ENCODE measurements at regions not wholly inside any gene's neighbourhood (a gene's known extent, or its start where the extent isn't known, plus 50 kb on each side); places are given as distances from the start of the nearest gene placed in this dataset.

DNA sequence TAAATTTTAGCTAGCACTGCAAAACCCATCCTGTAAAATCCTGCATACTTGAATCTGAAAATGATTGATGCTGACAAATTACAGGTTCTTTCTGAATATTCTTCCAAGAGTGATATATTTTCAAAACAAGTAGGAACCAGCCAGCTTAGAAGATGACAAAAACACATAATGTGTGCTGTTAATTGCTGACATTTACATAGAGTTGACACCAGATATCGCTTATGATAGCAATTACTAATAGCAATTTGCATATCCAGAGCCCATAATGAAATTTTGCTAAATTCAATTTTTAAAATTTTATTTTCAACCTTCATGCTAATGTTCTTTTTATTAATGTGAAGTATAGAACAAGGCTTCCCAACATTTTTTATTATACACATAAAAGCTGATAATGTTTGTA, 284.5 kb downstream of the SEC23A start:
- POLR2A ChIA-PET = no interaction called here
- TF ChIP-seq TARDBP (IDR thresholded peaks at IDR 0.05) (no peak), NFRKB (IDR thresholded peaks at IDR 0.05) (no peak), FOXM1 (IDR thresholded peaks at IDR 0.05; ENCODE audit: borderline replicate concordance) (no peak), ZNF384 (IDR thresholded peaks at IDR 0.05) (no peak), SP1 (IDR thresholded peaks at IDR 0.05) (no peak), FOXK2 (IDR thresholded peaks at IDR 0.05) (no peak), SUZ12 (IDR thresholded peaks at IDR 0.05) (no peak), FOXA1 (IDR thresholded peaks at IDR 0.05) (no peak), HDGF (IDR thresholded peaks at IDR 0.05; ENCODE audit: borderline replicate concordance) (no peak), ARNT (IDR thresholded peaks at IDR 0.05) (no peak), ELF4 (IDR thresholded peaks at IDR 0.05) (no peak)
- CTCF ChIA-PET = no interaction called here
- no peak for DNase-seq (ENCODE audit: extremely low spot score)

- CTCF ChIA-PET = interaction anchor here (0.6 kb wide), 1 partner anchor 11 kb away, joined by 3 read pairs; no protein-coding TSS in a partner anchor
- no peak for DNase-seq (ENCODE audit: extremely low spot score)
- TF ChIP-seq FOXM1 (IDR thresholded peaks at IDR 0.05; ENCODE audit: borderline replicate concordance) = no peak
- no peak for TF ChIP-seq CTBP1 (IDR thresholded peaks at IDR 0.05; ENCODE audit: borderline replicate concordance)
- no peak for TF ChIP-seq BHLHE40 (IDR thresholded peaks at IDR 0.05; ENCODE audit: borderline replicate concordance)
- TF ChIP-seq SP1 (IDR thresholded peaks at IDR 0.05) = no peak
- TF ChIP-seq NFRKB (IDR thresholded peaks at IDR 0.05) = no peak
- TF ChIP-seq HDGF (IDR thresholded peaks at IDR 0.05; ENCODE audit: borderline replicate concordance) = no peak
- TF ChIP-seq ELF4 (IDR thresholded peaks at IDR 0.05) = no peak
- TF ChIP-seq L3MBTL2 (conservative IDR thresholded peaks at IDR 0.05) = no peak
- no peak for TF ChIP-seq LEF1 (IDR thresholded peaks at IDR 0.05; ENCODE audit: borderline replicate concordance)
- no peak for TF ChIP-seq TARDBP (IDR thresholded peaks at IDR 0.05)
- no peak for TF ChIP-seq ARNT (IDR thresholded peaks at IDR 0.05)
- no peak for TF ChIP-seq ZNF384 (IDR thresholded peaks at IDR 0.05)
- TF ChIP-seq, protein P1, sequence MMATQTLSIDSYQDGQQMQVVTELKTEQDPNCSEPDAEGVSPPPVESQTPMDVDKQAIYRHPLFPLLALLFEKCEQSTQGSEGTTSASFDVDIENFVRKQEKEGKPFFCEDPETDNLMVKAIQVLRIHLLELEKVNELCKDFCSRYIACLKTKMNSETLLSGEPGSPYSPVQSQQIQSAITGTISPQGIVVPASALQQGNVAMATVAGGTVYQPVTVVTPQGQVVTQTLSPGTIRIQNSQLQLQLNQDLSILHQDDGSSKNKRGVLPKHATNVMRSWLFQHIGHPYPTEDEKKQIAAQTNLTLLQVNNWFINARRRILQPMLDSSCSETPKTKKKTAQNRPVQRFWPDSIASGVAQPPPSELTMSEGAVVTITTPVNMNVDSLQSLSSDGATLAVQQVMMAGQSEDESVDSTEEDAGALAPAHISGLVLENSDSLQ (IDR thresholded peaks at IDR 0.05) = no peak
- no peak for TF ChIP-seq FOXK2 (IDR thresholded peaks at IDR 0.05)
- no peak for TF ChIP-seq FOXA1 (IDR thresholded peaks at IDR 0.05)
- TF ChIP-seq SUZ12 (IDR thresholded peaks at IDR 0.05) = no peak
- POLR2A ChIA-PET = no interaction called here
Measured at GRCh38 chr14:38808734-38809455, 294.1 kb downstream of the SEC23A start.

- ChIA-PET CTCF (no interaction called here), POLR2A (no interaction called here)
- DNase-seq (ENCODE audit: extremely low spot score) = no peak
- TF ChIP-seq NFRKB (IDR thresholded peaks at IDR 0.05) (no peak), ELF4 (IDR thresholded peaks at IDR 0.05) (no peak)
Measured at GRCh38 chr14:38799671-38800070, 303.4 kb downstream of the SEC23A start.

GRCh38 chr14:38794677-38795076, 308.4 kb downstream of the SEC23A start:
- ChIA-PET POLR2A (no interaction called here), CTCF (no interaction called here)
- TF ChIP-seq BHLHE40 (IDR thresholded peaks at IDR 0.05; ENCODE audit: borderline replicate concordance) (no peak), TARDBP (IDR thresholded peaks at IDR 0.05) (no peak), HDGF (IDR thresholded peaks at IDR 0.05; ENCODE audit: borderline replicate concordance) (no peak), L3MBTL2 (conservative IDR thresholded peaks at IDR 0.05) (no peak), ZNF384 (IDR thresholded peaks at IDR 0.05) (no peak), SP1 (IDR thresholded peaks at IDR 0.05) (no peak), SUZ12 (IDR thresholded peaks at IDR 0.05) (no peak)
- no peak for DNase-seq (ENCODE audit: extremely low spot score)

GRCh38 chr14:38791862-38792261, 311.2 kb downstream of the SEC23A start:
- ChIA-PET CTCF (no interaction called here), POLR2A (no interaction called here)
- DNase-seq (ENCODE audit: extremely low spot score) = no peak
- TF ChIP-seq CTBP1 (IDR thresholded peaks at IDR 0.05; ENCODE audit: borderline replicate concordance) (no peak), ELF4 (IDR thresholded peaks at IDR 0.05) (no peak), ZNF384 (IDR thresholded peaks at IDR 0.05) (no peak), SP1 (IDR thresholded peaks at IDR 0.05) (no peak), ARNT (IDR thresholded peaks at IDR 0.05) (no peak), NFRKB (IDR thresholded peaks at IDR 0.05) (no peak), BHLHE40 (IDR thresholded peaks at IDR 0.05; ENCODE audit: borderline replicate concordance) (no peak), FOXM1 (IDR thresholded peaks at IDR 0.05; ENCODE audit: borderline replicate concordance) (no peak), HDGF (IDR thresholded peaks at IDR 0.05; ENCODE audit: borderline replicate concordance) (no peak), TARDBP (IDR thresholded peaks at IDR 0.05) (no peak), L3MBTL2 (conservative IDR thresholded peaks at IDR 0.05) (no peak)
- TF ChIP-seq, protein P1 (IDR thresholded peaks at IDR 0.05) = no peak

DNA sequence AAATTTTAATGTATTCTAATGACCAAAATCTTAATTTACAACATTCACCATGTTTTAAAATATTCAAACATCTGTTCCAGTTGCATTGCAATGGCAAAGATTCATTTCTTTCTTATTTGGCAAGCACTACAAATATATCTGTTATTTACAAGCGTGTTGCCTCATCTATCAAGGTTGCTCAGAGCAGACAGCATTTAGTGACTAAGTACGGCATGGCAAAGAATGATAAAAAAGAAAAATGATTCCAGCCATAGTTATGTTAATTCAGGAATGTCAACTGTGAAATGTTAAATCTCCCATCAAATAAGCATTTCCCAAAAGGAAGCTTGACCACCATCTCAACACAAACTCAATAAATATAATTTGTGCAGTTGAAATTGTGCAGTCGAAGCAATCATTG, 312.1 kb downstream of the SEC23A start:
- TF ChIP-seq HDGF (IDR thresholded peaks at IDR 0.05; ENCODE audit: borderline replicate concordance) (no peak), SUZ12 (IDR thresholded peaks at IDR 0.05) (no peak), ELF4 (IDR thresholded peaks at IDR 0.05) (no peak), NFRKB (IDR thresholded peaks at IDR 0.05) (no peak), TARDBP (IDR thresholded peaks at IDR 0.05) (no peak), L3MBTL2 (conservative IDR thresholded peaks at IDR 0.05) (no peak), ARNT (IDR thresholded peaks at IDR 0.05) (no peak), CTBP1 (IDR thresholded peaks at IDR 0.05; ENCODE audit: borderline replicate concordance) (no peak), ZNF384 (IDR thresholded peaks at IDR 0.05) (no peak), FOXK2 (IDR thresholded peaks at IDR 0.05) (no peak), BHLHE40 (IDR thresholded peaks at IDR 0.05; ENCODE audit: borderline replicate concordance) (no peak), FOXA1 (IDR thresholded peaks at IDR 0.05) (no peak), LEF1 (IDR thresholded peaks at IDR 0.05; ENCODE audit: borderline replicate concordance) (no peak), FOXM1 (IDR thresholded peaks at IDR 0.05; ENCODE audit: borderline replicate concordance) (no peak), SP1 (IDR thresholded peaks at IDR 0.05) (no peak)
- TF ChIP-seq, protein P1 (IDR thresholded peaks at IDR 0.05) = no peak
- CTCF ChIA-PET = no interaction called here
- POLR2A ChIA-PET = no interaction called here
- DNase-seq (ENCODE audit: extremely low spot score) = no peak
